ENCODE measurements at regions not wholly inside any gene's neighbourhood (a gene's known extent, or its start where the extent isn't known, plus 50 kb on each side); places are given as distances from the start of the nearest gene placed in this dataset.

DNA sequence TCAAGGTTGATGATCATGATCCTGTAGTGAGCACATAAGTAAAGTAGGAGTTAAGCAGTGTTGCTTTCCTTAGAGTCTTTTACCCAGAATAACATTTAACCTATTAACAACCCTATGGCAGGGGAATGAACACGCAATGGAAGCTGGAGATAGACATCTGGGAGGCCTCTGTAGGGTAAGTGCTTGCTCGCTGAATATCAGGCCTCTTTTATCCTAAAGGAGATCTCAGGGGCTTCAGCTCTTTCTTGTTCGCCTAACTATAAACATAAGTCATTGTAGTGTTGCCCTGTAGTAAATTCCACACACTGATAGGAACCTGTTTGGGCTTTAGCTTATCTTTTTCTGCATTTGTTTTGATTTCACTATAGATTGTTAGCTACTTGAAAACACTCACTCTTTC is 174.4 kb upstream of the TCF4 start:
- no peak for DNase-seq

DNA sequence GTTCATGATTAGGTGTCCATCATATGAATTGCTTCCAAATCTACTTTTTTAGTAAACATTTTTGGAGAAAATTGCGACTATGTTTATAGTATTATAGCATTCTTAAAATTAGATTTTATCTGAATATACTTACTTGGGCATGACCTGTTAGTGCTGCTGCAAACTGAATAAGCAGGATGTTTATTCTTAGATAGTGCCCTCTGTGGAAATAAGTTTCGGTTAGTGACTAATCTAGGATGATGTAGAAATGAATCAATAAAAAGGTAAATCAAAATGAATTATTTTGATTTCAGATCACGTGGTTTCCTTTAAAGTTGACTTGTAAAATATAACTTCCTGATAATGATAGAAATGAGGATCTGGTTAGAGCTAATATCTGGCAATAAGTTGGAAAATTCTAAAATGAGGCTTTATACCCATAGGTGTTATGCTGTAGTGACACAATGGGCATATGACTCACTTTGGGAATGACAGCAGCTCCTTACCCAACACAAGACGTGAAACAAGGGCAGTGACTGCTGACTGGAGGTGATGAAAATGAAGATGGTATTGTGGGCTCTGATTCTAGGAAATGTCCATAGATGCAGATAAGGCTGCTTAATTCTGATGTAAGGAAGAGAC is 165.8 kb upstream of the TCF4 start:
- no peak for DNase-seq

DNA sequence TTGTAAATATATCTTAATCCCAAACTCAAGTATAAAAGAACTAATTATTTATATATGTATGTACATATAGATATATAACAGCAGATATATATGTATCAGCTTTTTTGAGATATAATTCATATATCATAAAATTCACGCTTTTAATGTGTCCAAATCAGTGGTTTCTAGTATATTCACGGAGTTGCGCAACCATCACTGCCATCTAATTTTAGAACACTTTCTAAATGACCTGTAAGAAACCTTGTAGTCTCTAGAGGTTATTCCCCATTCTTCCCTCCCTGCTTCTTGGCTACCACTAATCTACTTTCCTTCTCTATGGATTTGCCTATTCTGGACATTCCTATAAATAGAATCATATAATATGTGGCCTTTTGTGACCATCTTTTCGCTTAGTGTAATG is 163.5 kb upstream of the TCF4 start:
- no peak for DNase-seq

DNA sequence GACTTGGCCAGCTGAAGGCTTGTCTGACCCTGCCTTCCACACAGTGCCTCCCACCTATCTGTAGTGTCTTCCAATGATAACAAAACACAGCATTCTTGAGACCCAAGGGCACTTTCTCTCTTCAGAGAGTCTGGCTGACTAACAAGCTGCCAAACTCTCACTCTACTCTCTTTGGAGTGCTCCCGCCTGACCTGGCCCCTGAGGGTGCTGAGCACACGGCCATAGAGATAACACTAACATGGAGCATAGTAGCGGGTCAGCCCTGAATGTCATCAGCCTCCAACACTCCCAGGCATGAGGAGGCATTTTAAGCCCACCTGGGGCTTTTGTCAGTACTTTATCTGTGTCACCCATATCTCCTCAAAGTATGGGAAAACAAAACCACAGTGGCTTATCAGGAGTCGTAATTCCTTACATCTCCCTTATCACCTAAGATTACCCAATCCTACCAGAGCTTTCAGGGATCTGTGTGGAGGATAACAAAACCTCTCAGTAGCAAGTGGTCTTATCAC is 160.3 kb upstream of the TCF4 start:
- DNase-seq: no peak

DNA sequence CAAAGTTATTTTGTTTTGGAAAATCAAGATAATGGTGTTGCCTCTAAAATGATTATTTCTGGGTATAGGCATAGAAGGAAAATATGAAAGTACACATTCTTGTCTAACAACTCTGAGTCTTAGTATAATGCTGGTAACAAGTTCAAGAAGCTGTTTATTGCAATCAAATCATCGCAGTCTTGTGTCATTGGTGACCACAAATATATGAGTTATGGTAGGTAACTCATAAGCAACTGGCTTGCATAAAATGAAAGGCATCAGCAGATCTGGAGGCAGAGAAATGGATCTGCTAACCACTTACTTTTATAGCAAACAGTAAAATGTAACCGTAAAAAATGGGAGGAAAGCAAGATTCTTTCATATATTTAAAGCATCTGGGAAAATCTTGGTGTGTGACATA is 156.2 kb upstream of the TCF4 start:
- no peak for DNase-seq

DNA sequence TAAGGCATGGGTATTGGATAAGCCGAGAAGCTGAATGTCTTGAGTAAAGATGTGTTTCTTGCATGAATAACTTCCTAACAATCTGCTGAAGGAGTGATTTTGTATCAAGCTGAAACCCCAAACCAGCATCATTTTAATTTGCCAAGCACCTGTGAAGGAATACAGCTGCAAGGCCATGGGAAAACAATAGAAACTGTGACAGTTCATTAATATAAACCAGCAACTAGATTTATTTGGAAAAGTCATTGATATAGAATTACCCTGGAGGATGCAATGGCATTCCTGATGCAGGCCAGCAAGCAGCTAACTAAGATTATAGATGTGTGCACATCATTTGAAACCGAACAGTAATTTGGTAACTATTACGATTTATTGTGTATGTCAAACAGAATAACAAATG is 155.7 kb upstream of the TCF4 start:
- DNase-seq: no peak

DNA sequence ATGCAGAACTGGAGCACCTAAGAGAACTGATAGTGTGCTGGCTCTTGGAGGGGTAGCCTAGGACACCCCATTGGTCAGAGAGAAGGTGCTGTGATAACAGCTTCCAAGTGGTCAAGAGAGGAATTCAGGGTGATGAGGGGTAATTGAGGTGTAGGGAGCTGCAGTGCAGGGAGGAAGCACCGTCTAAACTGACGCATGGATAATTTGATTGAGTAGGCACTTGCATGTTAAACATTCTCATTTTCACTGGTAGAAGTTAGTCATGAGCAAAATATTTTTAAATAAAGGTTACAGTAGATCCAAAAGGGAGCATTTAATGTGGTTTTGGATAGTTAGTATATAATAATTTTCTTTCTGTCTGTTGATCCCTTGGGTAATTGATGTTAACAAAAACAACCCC is 155.1 kb upstream of the TCF4 start:
- no peak for DNase-seq

DNA sequence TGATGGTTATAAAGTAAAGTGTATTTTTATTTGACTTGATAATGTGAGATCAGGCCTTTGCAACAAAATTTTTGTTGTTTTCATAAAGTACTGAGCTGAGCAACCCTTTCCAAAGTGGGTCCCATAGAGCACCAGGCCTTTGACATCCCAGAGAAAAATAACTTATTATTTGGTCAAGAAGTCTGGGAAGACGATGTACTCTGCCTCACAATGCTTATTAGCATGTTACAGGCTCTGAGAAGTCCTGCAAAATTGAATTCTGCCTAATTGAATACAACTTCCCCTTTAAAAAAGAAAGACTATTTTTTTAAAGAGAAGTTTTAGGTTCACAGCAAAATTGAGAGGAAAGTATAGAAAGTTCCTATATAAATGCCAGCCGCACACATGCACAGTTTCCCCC is 151.5 kb upstream of the TCF4 start:
- DNase-seq: no peak

DNA sequence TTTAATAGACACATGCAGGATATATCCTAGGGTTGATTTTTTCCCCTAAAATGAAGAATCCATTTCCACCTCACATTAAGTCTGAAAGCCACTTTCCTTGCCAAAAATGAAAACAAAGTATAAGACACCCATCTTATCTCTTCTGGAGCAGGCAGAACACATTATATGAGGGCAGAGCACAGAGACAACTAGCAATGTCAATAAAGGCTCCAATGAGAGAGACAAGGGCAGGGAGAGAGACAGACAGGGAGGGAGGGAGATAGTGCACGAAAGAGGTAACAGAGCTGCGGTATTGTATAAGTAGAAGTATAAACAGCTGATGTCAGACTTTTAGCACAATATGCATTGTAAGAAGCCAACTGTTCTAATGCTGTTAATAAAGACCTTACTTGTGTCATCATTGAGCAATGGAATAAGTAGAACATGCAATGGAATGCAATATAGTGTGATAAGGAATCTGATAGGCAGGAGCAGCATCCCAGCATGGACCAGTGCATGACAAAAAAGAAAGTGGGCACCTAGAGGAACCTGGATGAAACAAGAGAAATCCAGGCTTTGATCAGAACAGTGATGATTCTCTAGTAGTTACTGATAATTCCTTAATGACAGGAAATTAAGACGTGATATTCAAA is 150.6 kb upstream of the TCF4 start:
- no peak for DNase-seq

DNA sequence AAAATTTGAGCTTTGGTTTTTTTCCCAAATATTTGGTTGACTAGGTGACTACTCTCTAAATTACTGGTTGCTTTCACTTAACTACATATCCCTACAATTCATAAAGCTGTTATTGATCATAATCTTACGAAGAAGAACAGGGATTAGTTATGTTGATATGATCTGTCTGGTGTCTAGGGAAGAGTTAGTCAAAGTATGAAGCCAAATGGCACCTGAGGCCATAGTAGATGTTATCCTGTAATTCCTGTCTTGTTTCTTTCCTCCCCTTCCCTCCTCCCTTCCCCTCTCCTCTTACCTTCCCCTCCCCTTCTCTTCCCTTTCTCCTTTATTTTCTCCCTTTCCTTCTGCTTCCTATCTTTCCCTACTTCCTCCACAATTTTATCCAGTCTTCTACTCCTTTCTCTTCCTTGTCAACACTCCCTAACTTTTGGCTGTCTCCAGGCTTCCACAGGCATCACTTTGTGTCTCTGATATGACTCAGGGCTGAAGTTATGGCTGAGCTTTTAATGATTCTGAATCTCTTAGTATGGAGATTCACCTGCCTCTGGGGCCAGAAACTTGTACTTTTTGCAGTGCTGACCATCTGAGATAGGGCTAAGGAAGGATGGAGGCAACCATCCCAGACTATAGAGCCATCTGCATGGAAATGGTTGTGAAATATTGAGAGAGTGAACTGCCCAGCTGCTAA is 149.9 kb upstream of the TCF4 start:
- DNase-seq: no peak

DNA sequence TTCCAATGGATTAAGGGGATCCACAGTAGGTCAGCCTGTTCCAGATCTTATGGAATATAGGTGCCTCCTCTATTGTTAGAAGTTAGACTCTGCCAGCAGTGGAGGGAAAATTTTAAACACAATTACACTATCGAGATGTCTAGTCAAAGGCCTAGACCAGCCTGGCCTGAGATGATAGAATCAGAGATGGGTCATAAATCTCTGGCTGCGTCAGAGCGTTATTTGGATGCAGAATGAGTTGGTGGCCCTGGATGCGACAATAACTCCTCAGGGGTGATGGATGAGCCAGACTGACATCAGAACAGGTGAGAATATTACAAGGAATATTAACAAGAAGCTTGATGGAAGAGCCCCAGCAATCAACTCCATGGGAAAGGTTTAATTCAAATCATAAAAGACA is 149.3 kb upstream of the TCF4 start:
- no peak for DNase-seq

DNA sequence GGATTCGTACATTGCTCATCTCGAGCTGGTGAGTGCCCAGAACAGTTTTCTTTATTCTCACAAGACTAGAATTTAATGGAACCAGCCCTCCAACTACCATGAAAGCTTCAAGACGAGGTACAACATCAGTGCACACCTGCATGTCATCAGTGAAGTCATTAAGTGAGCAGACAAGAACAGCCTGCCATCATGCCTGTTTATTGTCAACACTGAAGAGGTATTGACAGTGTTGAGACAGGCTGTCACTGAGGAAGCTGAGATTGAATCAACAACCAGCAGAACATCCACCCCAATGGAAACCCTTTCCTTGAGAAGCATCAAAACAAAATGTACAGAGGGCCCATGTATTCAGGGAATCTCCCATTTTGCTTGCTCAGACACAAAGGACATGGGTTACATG is 148.0 kb upstream of the TCF4 start:
- DNase-seq: no peak

DNA sequence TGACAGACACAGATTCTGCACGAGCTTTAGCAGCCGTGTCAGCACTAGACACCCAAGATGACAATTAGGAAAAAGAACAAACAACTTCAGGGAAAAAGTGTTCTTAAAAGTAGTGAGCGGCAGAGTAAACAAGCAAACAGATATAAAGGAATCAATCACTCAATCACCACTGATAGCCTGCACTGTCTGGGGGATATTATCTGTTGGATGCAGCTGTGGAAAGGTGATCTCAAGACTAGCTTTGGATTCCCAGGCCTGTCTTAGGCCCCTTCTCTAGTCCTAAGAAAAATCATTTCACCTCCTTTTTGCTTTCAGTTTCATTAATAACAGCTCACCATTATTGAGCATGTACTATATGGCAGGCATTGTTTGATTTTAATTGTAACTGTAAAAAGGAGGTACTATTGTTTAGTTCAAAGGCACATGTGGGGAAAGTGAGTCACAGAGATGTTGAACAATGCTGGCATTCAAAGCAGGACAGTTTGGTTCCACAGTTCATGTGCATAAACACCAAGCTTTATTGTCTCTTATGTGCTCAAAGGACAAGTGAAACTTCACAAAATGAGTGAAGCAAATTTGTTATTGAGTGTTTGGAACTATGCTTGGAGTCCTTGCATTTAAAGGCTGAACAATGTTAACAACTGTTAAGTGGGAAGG is 147.3 kb upstream of the TCF4 start:
- DNase-seq: no peak

DNA sequence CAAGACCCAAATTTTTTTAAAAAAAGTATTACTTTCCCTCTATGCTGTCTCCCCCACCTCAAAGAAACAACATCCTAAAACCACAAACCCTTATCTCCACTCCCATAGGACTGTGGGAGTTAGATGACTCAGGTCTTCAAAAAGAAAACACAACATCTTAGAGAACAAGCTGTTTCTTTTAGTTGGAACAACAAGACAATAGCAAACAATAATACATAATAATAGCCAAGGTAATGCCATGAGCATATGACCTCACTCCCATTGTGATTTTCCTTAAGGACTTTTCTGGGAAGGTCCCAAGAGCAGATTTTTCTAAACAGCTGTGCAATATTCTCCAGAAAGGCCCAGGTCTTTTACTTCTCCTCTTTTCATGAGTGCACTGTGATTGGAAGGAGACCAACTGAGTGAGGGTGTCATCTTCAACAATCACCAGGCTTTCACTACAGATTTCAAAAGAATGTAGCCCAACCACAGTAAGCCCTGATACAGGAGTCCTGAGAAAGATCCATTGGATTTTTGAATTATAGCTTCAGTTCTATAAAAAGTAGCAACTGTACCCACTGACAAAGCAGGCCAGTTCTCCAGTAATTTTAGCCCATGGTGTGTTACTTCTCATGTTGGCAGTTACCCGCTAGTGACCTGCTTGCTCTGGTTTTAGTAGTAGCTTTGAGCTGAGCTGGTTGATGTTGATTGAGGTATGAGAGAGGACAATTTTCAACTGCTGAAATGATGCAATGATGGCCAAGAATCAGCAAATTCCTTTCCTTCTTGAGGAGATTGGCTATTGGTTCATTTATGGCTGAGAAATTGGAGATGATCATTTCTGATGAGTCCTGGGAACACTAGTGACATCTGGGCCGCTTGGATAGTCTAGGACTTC is 144.5 kb upstream of the TCF4 start:
- no peak for DNase-seq

DNA sequence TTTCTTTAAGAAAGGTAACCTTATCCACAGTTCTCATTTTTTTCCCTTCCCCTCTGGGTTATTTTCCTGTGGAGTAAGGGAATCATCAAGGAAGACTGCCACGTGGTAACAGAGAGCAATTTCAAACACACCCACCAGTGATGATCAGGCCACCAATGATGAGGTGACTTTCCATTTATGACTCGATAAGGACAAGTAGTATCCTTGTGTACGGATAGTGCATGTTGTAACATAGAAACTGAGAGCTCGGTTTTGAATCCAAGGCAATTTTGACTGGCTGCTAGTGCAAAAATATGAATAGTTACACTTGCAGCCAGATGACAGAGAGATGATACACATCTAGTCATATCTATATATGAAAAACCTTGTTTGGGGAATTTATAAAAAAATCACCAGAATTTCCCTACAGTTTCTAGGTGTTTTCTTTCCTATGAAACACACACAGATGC is 143.6 kb upstream of the TCF4 start:
- DNase-seq: no peak

DNA sequence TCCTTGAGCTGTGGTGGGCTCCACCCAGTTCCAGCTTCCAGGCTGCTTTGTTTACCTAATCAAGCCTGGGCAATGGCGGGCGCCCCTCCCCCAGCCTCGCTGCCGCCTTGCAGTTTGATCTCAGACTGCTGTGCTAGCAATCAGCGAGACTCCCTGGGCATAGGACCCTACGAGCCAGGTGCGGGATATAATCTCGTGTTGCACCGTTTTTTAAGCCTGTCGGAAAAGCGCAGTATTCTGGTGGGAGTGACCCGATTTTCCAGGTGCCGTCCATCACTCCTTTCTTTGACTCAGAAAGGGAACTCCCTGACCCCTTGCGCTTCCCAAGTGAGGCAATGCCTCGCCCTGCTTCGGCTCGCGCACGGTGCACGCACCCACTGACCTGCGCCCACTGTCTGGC is 133.0 kb upstream of the TCF4 start:
- DNase-seq: peak; percentile 9

DNA sequence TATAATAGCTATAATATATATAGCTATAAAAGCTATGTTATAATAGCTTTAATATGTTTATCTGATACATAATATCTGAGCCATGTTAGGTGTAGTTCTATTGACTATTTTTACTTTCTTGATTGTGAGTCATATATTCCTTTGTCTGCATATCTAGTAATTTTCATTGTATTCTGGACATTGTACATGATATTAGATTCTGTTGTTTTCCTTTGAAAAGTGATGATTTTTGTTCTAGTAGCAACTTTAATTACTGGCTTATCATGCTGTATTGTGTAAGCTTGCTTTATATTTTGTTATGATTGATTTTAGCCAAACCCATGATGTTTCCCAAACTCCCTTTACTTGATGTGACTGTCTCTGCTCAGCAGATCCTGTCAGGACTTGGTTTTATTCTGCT is 125.7 kb upstream of the TCF4 start:
- DNase-seq: no peak

DNA sequence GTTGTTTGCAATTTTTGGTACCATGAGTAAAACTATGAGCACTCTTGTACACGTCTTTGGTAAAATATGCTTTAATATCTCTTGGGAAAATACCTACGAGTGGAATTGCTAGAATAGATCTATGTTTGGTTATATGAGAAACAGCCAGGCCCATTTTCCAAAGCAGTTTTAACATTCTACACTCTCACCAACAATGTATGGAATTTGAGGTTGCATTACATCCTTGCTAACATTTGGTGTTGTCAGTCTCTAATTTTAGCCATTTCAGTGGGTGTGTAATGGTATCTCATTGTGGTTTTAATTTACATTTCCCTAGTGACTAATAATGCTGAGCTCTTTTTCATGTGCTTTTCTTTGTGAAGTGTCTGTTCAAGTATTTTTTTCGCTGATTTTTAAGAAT is 118.9 kb upstream of the TCF4 start:
- DNase-seq: no peak

DNA sequence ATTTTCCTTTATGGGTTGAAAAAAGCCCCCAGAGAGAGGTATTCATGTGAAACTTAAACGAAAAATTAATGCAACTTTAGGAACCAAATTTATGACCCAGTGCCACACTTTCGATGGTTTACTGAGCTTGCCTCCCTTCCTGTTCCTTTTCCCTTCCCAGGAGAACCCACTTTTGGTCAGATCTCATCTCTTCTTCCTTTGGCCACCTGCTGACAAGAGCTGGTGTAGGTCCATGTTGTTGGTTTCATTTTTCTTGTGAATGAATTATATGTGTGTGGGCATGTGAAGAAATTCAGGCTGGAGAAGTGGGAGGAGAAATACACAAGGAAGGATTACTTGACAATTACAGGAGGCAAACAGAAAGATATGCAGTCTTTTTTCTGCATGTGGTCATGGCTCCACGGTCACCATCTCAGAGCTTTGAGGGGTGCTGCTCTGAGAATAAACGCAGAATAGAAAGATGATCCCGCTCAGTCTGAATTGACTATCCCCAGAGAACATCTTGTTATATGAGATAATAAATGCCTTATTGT is 111.3 kb upstream of the TCF4 start:
- no peak for DNase-seq

DNA sequence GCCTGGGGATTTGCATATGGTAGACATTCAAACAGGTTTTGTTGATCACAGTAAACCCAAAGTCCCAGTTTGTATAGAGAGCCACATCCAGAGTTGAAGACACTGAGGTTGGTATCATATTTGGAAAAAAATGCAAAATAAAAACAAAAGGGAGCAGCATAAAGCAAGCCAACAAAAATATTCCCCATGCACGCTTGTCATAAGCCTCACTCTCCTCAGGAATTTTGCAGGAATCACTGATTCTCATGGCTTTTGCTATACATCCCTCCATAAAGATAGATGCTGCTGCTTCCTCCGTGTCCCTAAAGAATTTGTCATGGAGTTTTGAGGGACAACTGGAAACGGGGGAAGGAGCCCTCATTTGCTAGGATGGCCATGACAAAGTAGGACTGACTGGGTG is 108.8 kb upstream of the TCF4 start:
- DNase-seq: no peak

DNA sequence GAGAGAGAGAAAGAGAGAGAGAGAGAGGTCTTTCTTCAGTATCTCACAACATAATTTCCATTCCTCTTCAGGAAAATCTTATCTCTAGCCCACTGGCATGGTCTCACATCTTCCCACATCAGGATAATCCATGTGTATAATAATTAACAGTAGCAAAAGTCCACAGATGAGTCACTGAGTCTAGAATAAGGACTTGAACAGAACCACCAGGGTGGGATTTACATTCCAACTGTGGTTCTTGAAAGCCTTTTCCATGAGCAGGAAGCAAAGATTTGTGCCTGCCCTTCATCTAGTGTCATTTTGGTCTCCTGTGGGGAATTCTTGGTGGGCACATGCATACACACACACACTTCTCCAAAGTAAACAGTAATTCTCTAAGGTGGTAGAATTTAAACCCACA is 107.1 kb upstream of the TCF4 start:
- DNase-seq: no peak

DNA sequence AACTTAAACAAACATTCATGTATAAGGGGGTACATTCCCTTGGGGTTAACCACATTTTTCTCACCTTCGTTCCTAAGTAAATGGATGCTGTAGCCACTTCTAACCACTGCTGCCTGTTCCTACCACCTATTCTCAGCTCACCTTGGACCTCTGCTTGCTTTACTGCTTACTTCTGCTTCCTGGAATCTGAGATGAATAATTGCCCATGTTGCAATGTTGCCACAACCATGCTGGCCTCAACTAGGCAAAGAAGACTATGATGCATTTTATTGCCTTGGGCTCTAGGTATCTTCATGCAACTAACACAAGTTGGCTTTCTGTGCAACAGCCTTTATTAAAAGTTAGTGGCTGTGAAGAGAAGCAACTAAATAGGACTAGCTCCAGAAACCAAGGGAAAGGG is 106.3 kb upstream of the TCF4 start:
- DNase-seq: no peak

DNA sequence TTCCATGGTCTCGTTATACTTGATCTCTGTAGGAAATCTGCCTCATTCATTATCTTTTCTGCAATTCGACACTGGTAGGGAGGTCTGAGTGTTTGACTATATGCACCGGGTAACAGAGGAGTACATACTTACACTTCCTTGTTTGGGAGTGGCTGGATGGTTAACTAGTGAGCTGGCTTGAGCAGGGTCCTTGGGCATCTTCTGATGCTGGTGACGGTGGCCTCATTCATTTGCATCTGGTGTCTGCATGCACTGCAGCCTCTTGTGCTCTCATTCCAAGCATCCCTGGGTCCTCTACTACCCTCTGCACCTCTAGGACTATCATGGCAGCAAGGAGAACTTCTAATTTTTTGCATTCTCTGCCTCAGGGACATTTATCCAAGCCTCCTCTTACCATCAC is 100.0 kb upstream of the TCF4 start:
- no peak for DNase-seq

Measured in NCI-H748 treated with DMSO at 0.1 percent for 48 hours (cell line).